ENCODE measurements at regions not wholly inside any gene's neighbourhood (a gene's known extent, or its start where the extent isn't known, plus 50 kb on each side); places are given as distances from the start of the nearest gene placed in this dataset.

GRCh38 chr5:91443023-91443422 is 59.9 kb upstream of the ARRDC3 start:
- DNase-seq = peak; percentile 51

GRCh38 chr5:91441082-91441481 is 58.0 kb upstream of the ARRDC3 start:
- DNase-seq = no peak

- DNase-seq = no peak
Observed at GRCh38 chr5:91438871-91439270, 55.8 kb upstream of the ARRDC3 start.

- no peak for DNase-seq
Observed at GRCh38 chr5:91436241-91436640, 53.1 kb upstream of the ARRDC3 start.

- DNase-seq = no peak
Observed at GRCh38 chr5:91434348-91434747, 51.2 kb upstream of the ARRDC3 start.

GRCh38 chr5:91433861-91434260 is 50.7 kb upstream of the ARRDC3 start:
- DNase-seq = no peak

All from NCI-H524 treated with DMSO at 0.1 percent for 48 hours (cell line).